Suprapubic skin (tissue), 4 donors: ENCODE measurements at regions not wholly inside any gene's neighbourhood (a gene's known extent, or its start where the extent isn't known, plus 50 kb on each side); places are given as distances from the start of the nearest gene placed in this dataset.
"Not testable (repeated sequence)": the region's sequence is repeated elsewhere in the genome, so short reads cannot be mapped to it uniquely, and the experiment has no call there.

Source experiments
- CTCF ChIP-seq, 2 donors: fragments of 200-600 bp in 1 of 2; fragments of 450-650 bp in 1 of 2; sonication (generic) in 1 of 2; IDR thresholded peaks; one replicate each; pipeline ENCODE4 v1.5.1; 2016 to 2019; ENCODE audit warnings: antibody characterized with exemption in 2 of 2, mild to moderate bottlenecking in 1 of 2, moderate library complexity in 1 of 2
- EP300 ChIP-seq: sonication (generic); formaldehyde crosslinking; IDR thresholded peaks from one replicate; pipeline ENCODE4 v1.6.1; 2017; ENCODE audit warnings: antibody characterized with exemption
- POLR2AphosphoS5 ChIP-seq, 3 donors: sonication (generic); formaldehyde crosslinking; IDR thresholded peaks; one replicate each; pipeline ENCODE4 v1.6.1; 2017; ENCODE audit warnings: antibody characterized with exemption in 3 of 3

- TF ChIP-seq CTCF (IDR thresholded peaks at IDR 0.05); POLR2AphosphoS5 (IDR thresholded peaks at IDR 0.05); EP300: not testable (repeated sequence)
Observed at GRCh38 chr15:26114128-26114527, 251.0 kb upstream of the ATP10A start.
